ENCODE measurements at regions not wholly inside any gene's neighbourhood (a gene's known extent, or its start where the extent isn't known, plus 50 kb on each side); places are given as distances from the start of the nearest gene placed in this dataset.

- no peak for TF ChIP-seq CTCF (conservative IDR thresholded peaks at IDR 0.05 in 1 of 2, IDR thresholded peaks at IDR 0.05 in 1 of 2; ENCODE audit: extremely low read depth in 1 of 2, insufficient read depth in 1 of 2, low read depth in 1 of 2, low read length in 2 of 2)
- no peak for TF ChIP-seq EZH2 (IDR thresholded peaks at IDR 0.05; ENCODE audit: borderline replicate concordance, low read length)
Observed at GRCh38 chr15:77892335-77892734, 185.2 kb downstream of the TBC1D2B start.
